HG02798 (cell line): ENCODE measurements at regions not wholly inside any gene's neighbourhood (a gene's known extent, or its start where the extent isn't known, plus 50 kb on each side); places are given as distances from the start of the nearest gene placed in this dataset.

ENCODE experiments used
- ATAC-seq: cut with Tn5 transposase; IDR thresholded peaks from one replicate; pipeline ENCODE4 v1.9.1; 2021; ENCODE audit warnings: mild to moderate bottlenecking; ENCODE audit not compliant: unreplicated experiment, poor library complexity

- ATAC-seq, result no peak
These were observed 65.4 kb upstream of the CDH12 start for GRCh38 chr5:22918511-22918910.

DNA sequence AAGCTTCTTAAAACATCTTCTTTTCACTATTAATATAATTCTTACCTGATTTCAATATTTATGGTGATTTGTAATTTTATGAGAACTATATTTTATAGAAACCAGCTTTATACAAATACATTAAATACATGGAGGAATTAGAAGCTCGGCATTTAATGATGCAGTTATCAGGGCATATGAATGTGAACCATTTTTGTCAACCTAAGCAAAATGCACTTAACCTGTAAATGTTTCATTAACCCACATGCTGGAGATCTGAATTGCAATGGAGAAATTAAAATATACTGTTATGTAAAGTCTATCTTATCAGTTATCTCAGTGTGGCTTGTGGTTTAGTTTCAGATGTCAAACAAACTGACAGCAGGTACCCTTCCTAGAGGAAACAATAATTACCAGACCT is 63.2 kb upstream of the CDH12 start:
- ATAC-seq, result no peak

DNA sequence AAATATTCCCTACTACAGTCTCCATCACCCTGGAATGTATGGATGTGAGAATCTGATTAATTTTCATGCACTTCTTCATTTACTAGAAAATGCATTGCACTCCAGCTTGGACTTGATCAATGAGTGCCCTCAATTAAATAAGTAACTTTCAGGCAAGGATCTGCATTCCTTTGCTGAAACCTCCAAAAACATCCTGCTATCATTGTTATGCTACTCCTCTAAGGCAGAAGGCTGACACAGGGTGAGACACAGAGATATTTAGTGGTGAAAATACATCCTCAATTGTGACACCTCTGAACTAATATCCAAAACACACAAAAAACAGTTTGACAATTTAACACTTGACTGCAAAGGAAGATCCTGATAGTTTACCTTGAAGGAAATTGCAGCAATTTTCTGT is 57.9 kb upstream of the CDH12 start:
- no peak for ATAC-seq

DNA sequence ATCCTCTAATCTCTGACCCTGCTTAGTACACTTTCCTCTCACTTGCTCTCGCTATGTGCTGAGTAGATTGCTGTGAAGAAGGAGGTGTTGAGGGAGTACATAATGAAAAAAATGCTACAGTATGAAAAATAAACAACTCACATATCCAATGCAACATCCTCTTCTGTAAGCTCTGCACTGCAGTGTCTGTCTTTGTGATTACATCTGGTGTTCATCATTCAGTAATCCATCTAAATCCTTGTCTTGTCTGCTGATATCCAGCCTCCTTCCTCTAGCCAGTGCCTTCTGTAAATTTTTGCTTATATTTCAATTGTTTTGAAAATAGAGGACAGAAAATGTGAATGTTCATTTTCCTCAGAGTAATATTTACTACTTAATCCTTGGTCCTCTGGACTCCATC is 57.4 kb upstream of the CDH12 start:
- ATAC-seq, result no peak

DNA sequence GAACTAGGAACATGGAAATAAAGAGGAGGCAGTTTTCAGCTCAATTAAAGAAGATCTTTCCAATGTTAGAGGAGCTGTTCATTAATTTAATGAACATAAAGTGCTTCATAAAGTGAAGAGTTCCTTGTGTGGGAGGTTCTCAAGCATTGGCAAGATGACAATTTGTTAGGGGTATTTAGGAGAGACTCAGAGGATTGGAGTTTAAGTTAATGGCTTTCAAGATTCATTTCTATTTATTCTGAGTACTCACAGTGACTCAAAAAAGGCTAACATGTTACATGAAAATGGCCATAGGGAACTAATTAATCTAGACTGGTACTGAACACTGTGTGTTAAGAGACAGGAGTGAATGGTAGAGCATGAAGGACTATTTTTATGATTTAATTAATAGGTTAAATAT is 55.4 kb upstream of the CDH12 start:
- no peak for ATAC-seq

- no peak for ATAC-seq
These were observed 55.0 kb upstream of the CDH12 start for GRCh38 chr5:22908129-22908528.
